IPS-20b (cell line): ENCODE measurements at regions not wholly inside any gene's neighbourhood (a gene's known extent, or its start where the extent isn't known, plus 50 kb on each side); places are given as distances from the start of the nearest gene placed in this dataset.
A peak's percentile ranks its signal among the peaks of the same experiment; 100 is the strongest.

Experiments used
- H3K27ac ChIP-seq: one replicate; pipeline ENCODE4 v1.5.1; 2013; ENCODE audit warnings: low read length
- H3K27me3 ChIP-seq: 2 replicates; pipeline ENCODE4 v1.6.1; 2013; ENCODE audit warnings: mild to moderate bottlenecking, low read length, inconsistent platforms; ENCODE audit not compliant: insufficient read depth
- H3K36me3 ChIP-seq: 2 replicates; pipeline ENCODE4 v1.6.1; 2013; ENCODE audit warnings: low read depth, mild to moderate bottlenecking, inconsistent platforms, low read length, moderate library complexity; ENCODE audit not compliant: insufficient read depth
- H3K4me1 ChIP-seq: 2 replicates; pipeline ENCODE4 v1.6.1; 2013; ENCODE audit warnings: mild to moderate bottlenecking, control low read depth, inconsistent platforms, low read length, moderate library complexity; ENCODE audit not compliant: insufficient read depth
- H3K4me3 ChIP-seq: 2 replicates; pipeline ENCODE4 v1.5.1; 2013; ENCODE audit warnings: mild to moderate bottlenecking, low read length, inconsistent platforms
- H3K9ac ChIP-seq: 2 replicates; pipeline ENCODE4 v1.6.1; 2013; ENCODE audit warnings: low read depth, mild to moderate bottlenecking, inconsistent platforms, low read length, moderate library complexity
- H3K9me3 ChIP-seq: 2 replicates; pipeline ENCODE4 v1.6.1; 2013; ENCODE audit warnings: mild to moderate bottlenecking, low read depth, low read length, inconsistent platforms; ENCODE audit not compliant: insufficient read depth

DNA sequence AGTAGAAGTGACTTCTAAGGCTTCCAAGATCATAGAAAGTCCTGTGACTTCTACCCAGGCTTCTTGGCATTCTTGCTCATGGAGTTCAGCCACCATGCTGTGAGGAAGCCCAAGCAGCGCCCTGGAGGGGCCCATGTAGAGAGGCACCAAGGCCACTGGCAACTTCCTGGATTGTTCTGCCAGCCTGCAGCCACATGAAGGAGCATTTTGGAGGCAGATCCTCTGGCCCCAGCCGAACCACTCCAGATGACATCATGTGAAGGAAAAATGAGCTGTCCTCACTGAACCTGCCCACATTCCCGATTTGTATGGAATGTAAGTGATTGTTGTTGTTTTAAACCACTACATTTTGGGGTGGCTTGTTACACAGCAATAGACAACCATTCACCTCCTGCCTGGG lies 51.5 kb upstream of the MNX1 start:
- H3K36me3 ChIP-seq = no peaks in the 10 kb centered on the region
- peaks cover 5% of the 10 kb centered on the region; the same call in 1 of the 2 replicates for H3K27me3 ChIP-seq
- no peaks in the 10 kb centered on the region; the same call in 1 of the 2 replicates for H3K9me3 ChIP-seq
- no peak overlapping the region for H3K4me3 ChIP-seq
- no peak overlapping the region for H3K9ac ChIP-seq
- H3K27ac ChIP-seq = no peak overlapping the region
- H3K4me1 ChIP-seq = no peaks in the 10 kb centered on the region

DNA sequence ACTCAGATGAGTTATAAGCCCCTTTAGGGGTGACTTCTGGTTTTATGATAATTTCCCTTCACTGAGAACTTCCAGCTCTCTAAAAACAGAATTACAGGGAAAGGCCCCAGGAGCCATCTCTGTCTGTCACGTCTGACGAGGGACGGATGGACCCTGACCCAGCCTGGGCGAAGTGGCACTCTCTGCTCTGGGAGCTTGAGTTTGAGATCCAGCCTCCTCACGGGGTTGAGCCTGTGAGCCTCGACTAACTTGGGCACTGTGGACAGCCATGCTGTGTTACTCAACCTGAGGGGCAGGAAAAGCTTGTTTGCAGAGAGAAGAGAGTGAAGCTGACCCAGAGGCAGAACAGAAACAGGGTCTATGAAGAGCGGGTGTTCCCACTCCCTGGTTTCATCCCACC lies 54.6 kb upstream of the MNX1 start:
- H3K36me3 ChIP-seq = no peaks in the 10 kb centered on the region
- no peaks in the 10 kb centered on the region for H3K4me1 ChIP-seq
- no peaks in the 10 kb centered on the region for H3K27me3 ChIP-seq
- H3K9ac ChIP-seq = no peak overlapping the region
- H3K9me3 ChIP-seq = no peaks in the 10 kb centered on the region; the same call in 1 of the 2 replicates
- no peak overlapping the region for H3K4me3 ChIP-seq
- no peak overlapping the region for H3K27ac ChIP-seq

DNA sequence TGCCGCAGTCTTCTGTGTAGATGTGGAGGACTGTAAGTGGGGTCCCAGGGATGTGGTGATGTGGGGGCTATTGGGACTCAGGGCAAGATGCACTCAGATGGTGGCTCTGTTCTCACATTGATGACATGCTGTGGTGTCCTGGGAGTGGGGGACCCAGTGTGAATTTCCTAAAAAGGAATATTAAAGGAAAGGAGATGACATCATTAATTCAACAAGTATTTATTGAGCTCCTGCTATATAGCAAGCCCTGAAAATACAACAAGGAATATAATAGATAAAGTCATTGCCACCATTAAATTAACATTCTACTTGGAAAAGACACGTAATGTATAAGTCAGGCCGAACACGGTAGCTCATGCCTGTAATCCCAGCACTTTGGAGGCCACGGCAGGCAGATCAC lies 61.9 kb upstream of the MNX1 start:
- H3K4me1 ChIP-seq = no peaks in the 10 kb centered on the region
- H3K36me3 ChIP-seq = no peaks in the 10 kb centered on the region
- no peak overlapping the region for H3K9ac ChIP-seq
- peaks cover 27% of the 10 kb centered on the region for H3K27me3 ChIP-seq
- H3K27ac ChIP-seq = no peak overlapping the region
- no peaks in the 10 kb centered on the region for H3K9me3 ChIP-seq
- no peak overlapping the region for H3K4me3 ChIP-seq

DNA sequence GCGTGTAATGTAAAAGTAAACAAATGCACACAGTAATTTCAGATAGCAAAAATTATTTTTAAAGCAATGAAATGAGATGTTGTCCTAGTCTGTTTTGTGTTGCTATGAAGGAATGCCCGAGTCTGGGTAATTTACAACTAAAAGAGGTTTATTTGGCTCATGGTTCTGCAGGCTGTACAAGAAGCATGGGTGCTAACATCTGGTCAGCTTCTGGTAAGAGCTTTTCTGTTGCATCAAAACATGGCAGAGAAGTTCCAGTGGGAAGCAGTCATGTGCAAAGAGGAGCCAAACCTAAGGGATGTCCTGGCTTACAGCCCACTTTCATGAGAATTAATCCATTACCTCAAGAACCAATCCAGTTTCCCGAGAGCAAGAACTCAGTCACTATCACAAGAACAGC lies 62.9 kb upstream of the MNX1 start:
- Histone ChIP-seq H3K27me3 (peaks cover 37% of the 10 kb centered on the region), H3K9me3 (no peaks in the 10 kb centered on the region), H3K4me1 (no peaks in the 10 kb centered on the region; the same call in 1 of the 2 replicates), H3K36me3 (no peaks in the 10 kb centered on the region), H3K27ac (no peak overlapping the region), H3K9ac (no peak overlapping the region), H3K4me3 (no peak overlapping the region)

DNA sequence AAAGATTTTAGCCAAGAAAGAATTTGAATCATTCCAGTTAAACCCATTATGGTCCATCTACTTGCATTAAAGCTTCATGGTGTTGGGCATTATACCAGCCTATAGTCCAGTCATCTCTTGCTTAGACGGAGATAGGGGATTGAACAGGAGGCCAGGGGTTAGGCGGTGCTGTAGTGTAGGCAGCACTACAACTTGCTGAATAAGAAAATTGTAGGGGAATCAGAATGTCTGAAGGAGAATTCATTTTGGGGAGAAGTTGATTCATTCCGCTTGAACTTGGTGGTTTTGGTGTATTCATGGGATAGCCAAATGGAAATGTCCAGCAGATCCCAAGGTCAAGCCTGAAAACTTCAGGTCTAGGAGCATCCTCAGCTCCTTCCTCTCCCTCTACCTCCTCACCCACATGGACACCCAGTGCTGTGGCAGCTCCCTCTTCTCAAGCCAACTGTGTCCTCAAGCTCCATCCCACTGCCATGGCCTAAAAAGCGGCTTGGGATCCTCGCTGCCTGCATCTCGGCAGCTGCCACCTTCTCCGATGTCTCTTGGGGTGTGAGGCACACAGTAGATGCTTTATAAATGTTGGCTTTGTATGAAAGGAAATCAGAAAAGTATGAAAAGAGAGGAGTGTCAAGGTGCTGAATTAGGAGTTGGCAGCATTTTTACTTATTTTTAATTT lies 63.6 kb upstream of the MNX1 start:
- Histone ChIP-seq H3K4me3 (no peak overlapping the region), H3K27ac (no peak overlapping the region), H3K9me3 (no peaks in the 10 kb centered on the region), H3K9ac (no peak overlapping the region), H3K27me3 (peaks cover 44% of the 10 kb centered on the region), H3K4me1 (peaks cover 5% of the 10 kb centered on the region; the same call in 1 of the 2 replicates), H3K36me3 (no peaks in the 10 kb centered on the region)

DNA sequence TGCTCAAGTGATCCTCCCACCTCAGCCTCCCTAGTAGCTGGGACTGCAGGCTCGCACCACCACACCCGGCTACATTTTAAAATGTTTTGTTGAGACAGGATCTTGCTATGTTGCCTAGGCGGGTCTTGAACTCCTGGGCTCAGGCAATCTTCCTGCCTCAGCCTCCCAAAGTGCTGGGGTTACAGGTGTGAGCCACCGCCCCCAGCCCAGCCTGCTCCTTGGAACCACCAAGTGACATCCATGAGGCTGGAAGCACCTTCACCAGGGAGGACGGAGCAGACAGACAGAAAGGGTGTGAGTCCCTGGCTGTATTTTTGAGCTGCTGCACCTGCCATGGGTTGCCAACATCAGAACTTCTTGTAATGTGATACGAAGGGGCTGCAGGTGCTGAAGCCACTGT lies 62.3 kb upstream of the UBE3C start:
- H3K9ac ChIP-seq = no peak overlapping the region
- no peak overlapping the region for H3K4me3 ChIP-seq
- no peaks in the 10 kb centered on the region for H3K9me3 ChIP-seq
- peaks cover 5% of the 10 kb centered on the region; the same call in 1 of the 2 replicates for H3K4me1 ChIP-seq
- peaks cover 54% of the 10 kb centered on the region for H3K27me3 ChIP-seq
- H3K27ac ChIP-seq = no peak overlapping the region
- H3K36me3 ChIP-seq = no peaks in the 10 kb centered on the region

DNA sequence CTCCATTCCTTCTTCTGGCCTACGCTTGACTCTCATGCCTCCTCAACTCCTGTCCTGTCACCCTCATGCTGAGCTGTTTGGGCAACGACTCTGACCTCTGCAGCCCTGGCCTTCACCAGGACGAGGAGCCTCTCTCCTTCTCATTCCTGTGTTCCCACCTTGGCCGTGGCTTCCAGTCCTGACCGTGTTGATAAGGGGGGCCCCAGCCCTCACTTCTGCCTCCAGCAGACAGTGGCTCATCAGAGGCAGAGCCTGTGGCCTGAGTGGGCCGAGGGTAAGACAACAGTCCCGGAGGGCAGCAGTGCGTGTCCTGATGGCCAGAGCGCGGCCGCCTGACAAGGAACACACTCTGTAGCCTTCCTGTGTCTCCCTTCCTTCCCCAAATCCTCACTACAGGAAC lies 61.7 kb upstream of the UBE3C start:
- H3K4me1 ChIP-seq = peaks cover 5% of the 10 kb centered on the region; the same call in 1 of the 2 replicates
- no peak overlapping the region for H3K27ac ChIP-seq
- H3K9me3 ChIP-seq = no peaks in the 10 kb centered on the region
- H3K36me3 ChIP-seq = no peaks in the 10 kb centered on the region
- H3K9ac ChIP-seq = no peak overlapping the region
- H3K4me3 ChIP-seq = no peak overlapping the region
- peaks cover 54% of the 10 kb centered on the region for H3K27me3 ChIP-seq

DNA sequence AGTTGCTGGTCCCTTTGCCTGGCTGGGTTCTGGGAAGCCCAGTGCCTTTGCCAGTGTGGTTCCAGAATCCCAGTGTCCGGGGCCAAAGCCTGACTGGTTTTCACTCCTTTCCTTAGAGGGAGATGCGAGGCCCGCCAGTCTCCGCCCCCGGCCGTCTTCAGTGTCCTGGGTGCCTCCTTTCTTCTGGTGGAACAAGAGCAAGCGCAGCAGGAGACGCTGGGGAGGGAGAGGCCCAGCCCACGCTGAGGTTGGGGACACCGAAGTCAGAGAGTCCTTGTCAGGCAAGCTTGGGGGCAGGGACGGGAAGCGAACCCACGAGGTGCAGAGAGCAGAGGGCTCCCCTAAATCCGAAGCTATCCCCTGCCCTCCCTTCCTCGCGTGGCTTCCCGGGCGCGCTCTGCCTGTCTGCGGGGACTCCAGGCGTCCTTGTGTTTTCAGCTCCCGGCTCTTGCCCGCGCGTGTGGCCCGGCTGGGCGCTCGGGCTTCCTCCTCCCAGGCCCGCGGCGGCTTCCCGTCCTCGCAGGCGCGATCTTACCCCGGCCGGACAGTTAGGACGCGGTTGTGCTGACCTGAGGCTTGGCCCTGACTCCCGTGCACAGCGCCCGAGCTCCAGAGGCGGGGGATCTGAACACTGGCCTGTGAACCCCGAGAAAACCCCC lies 60.6 kb upstream of the UBE3C start:
- H3K36me3 ChIP-seq = no peaks in the 10 kb centered on the region
- no peak overlapping the region for H3K27ac ChIP-seq
- peaks cover 54% of the 10 kb centered on the region for H3K27me3 ChIP-seq
- H3K4me1 ChIP-seq = peaks cover 5% of the 10 kb centered on the region; the same call in 1 of the 2 replicates
- H3K9ac ChIP-seq = peak overlapping the region; percentile 32; the same call in 1 of the 2 replicates
- peaks cover 2% of the 10 kb centered on the region; the same call in 1 of the 2 replicates for H3K9me3 ChIP-seq
- peak overlapping the region; percentile 62 for H3K4me3 ChIP-seq

DNA sequence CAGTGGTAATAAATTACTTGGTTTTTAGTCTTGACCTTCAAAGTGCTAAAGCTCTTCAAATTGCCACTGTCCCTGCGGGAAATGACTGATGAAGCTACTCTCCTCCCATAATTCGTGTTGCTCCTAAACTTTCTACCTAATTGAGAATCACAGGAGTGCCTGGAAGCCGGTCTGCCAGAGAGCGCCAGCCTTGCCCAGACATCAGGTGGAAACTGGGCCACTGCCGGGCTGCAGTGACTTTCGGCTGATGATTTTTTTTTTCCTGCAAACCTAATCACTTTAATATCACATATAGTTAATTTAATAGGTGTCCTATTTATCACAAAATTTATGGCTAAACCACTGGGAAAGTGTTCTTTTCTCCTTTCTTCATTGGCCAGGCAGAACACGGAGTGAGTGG lies 59.6 kb upstream of the UBE3C start:
- H3K27me3 ChIP-seq = peaks cover 51% of the 10 kb centered on the region
- H3K4me1 ChIP-seq = peaks cover 5% of the 10 kb centered on the region; the same call in 1 of the 2 replicates
- H3K36me3 ChIP-seq = no peaks in the 10 kb centered on the region
- no peak overlapping the region for H3K9ac ChIP-seq
- H3K27ac ChIP-seq = no peak overlapping the region
- H3K4me3 ChIP-seq = no peak overlapping the region
- H3K9me3 ChIP-seq = peaks cover 11% of the 10 kb centered on the region

DNA sequence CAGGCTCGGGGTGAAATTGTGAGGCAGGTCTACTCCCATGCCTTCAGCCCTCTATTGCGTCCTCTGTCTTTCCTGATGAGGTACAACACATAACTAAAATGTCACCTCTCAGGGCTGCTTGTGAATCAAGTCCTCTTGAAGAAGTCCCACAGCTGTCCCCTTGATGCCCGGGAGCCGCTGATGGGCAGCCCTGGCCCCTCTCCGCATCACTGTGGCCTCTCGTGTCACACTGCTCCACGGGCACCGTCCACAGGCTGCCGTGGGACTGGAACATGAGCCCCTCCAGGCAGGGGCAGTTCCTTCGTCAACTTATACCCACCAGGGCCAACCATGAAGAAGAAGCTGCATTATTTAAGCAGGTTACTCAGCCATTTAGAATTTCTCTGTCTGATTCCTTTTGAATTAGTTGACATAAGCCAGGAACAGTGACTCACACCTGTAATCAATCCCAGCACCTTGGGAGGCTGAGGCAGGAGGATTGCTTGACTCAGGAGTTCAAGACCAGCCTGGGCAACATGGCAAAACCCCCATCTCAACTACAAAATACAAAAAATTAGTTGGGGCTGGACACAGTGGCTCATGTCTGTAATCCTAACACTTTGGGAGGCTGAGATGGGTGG lies 58.5 kb upstream of the UBE3C start:
- Histone ChIP-seq H3K36me3 (no peaks in the 10 kb centered on the region), H3K9ac (no peak overlapping the region), H3K9me3 (peaks cover 22% of the 10 kb centered on the region), H3K27me3 (peaks cover 48% of the 10 kb centered on the region), H3K4me1 (peaks cover 5% of the 10 kb centered on the region; the same call in 1 of the 2 replicates), H3K27ac (no peak overlapping the region), H3K4me3 (no peak overlapping the region)

DNA sequence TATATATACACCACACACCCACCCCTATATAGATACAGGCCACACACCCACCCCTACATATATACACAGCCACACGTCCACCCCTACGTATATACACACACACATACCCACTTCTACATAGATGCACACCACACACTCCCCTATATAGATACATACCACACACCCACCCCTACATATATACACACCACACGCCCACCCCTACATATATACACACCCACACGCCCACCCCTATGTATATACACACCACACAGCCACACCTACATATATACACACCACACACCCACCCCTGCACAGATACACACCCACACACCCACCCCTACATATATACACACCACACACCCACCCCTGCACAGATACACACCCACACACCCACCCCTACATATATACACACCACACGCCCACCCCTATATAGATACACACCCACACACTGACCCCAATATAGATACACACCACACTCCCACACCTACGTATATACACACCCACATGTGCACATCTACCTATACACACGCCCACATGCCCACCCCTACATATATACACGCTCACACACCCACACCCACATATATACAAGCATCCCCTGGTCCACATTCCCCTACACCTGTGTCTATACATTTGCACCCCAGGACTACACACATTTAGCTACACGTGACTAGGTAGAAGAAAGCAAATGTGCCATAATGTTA lies 52.1 kb upstream of the UBE3C start:
- H3K4me1 ChIP-seq = no peaks in the 10 kb centered on the region
- no peaks in the 10 kb centered on the region for H3K27me3 ChIP-seq
- no peak overlapping the region for H3K4me3 ChIP-seq
- peaks cover 25% of the 10 kb centered on the region for H3K9me3 ChIP-seq
- no peak overlapping the region for H3K27ac ChIP-seq
- H3K9ac ChIP-seq = no peak overlapping the region
- H3K36me3 ChIP-seq = no peaks in the 10 kb centered on the region
